NCI-H2107 treated with DMSO at 0.1 percent for 48 hours (cell line): ENCODE measurements at regions not wholly inside any gene's neighbourhood (a gene's known extent, or its start where the extent isn't known, plus 50 kb on each side); places are given as distances from the start of the nearest gene placed in this dataset.
"Not testable (repeated sequence)": the region's sequence is repeated elsewhere in the genome, so short reads cannot be mapped to it uniquely, and the experiment has no call there.

ENCODE experiments used
- DNase-seq: peaks from one replicate; lab custom pipeline; 2025; ENCODE audit not compliant: unreplicated experiment; lab: John Stamatoyannopoulos, UW

DNA sequence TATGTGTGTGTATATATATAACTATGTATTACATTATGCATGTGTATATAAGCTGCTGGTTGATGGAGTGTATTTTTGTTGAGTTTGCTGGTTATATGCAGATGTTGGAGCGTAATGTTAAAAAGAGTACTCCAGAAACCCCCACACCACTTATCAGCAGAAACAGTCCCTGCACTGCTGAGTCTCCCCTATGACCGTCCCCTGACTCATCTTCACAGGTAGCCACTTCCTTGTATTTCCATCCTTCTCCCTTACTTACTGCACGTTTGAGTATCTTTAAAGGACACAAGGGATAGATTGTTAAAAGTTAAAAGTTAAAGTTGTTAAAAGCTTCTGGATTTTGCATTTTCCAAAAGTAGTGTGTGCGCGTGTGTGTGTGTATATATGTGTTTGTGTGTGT, 853.9 kb upstream of the EEF2KMT start:
- no peak for DNase-seq

DNA sequence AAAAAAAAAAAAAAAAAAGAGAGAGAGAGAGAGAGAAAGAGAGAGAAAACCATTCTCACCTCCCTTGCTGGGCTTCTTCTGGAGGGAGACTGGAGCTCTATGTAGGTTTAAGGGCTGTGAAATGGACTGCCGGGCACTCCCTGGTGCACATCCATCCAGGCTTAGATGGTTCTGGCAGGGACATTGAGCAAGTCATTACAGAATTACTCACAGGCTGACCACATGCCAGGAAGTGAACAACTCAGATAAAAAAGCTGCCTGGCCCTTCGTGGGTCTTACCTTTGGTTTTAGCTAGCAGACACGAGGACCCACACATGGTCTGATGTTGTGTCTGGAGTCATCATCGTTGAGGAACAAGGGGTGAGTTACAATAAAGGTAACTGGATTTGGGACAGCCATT, 847.4 kb upstream of the EEF2KMT start:
- DNase-seq, result no peak

DNA sequence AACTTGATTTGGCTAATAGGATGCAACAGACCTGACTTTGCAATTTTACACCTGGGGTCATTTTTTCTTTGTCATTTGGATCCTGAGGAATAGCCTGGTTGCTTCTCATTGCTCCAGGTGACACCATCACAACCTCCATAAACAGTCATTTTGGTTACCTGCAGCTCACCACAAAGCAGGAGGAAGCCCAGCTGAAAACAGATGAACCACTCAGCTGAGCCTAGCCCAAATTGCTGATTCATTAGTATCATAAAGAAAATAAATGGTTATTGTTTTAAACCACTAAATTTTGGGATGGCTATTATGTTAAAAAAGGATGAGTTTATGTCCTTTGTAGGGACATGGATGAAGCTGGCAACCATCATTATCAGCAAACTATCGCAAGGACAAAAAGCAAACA, 841.0 kb upstream of the EEF2KMT start:
- DNase-seq, result no peak

DNA sequence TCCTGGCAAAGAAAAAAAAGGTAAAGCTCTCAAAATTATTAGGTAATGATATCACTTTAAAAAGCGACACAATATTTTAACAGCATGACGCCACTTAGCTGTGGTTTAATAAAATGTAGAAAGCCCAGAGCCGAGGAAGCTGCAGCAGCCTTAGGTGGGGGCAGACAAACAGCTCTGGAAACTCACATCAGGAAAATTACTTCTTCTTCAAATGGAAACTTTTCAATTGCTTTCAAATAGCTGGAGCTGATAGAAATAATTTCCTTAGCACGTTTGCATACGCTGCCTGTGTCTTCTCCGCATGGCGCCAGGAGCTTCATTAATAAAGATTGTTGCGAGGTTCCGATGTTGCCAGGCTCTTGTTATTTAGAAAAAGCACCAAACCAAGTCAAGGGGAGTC, 835.3 kb upstream of the EEF2KMT start:
- no peak for DNase-seq

DNA sequence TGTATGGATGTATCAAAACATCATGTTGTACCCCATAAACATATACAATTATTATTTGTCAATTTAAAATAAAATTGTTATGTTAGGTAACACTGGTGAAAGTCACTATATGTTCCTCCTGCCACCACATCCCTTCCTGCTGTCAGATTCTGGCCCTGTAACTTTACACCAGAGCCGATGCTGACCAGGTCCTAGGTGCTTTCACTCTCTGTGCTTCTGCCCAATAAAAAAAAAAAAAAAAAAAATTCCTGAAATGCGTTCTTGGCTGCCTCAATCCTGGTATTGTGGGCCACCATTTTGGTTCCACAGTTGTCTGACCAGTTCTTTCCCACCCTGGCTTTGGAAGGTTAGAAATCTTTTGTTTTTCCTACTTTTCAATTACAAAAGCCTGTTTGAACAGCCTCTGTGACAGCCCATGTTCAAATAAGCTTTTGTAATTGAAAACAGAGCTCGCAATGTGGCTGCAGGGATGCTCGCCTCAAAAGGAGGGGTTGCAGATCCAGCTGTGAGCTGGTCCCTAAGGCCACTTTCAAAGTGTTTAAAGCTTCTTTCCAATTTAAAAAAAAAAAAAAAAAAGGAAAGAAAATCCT, 831.0 kb upstream of the EEF2KMT start:
- no peak for DNase-seq

DNA sequence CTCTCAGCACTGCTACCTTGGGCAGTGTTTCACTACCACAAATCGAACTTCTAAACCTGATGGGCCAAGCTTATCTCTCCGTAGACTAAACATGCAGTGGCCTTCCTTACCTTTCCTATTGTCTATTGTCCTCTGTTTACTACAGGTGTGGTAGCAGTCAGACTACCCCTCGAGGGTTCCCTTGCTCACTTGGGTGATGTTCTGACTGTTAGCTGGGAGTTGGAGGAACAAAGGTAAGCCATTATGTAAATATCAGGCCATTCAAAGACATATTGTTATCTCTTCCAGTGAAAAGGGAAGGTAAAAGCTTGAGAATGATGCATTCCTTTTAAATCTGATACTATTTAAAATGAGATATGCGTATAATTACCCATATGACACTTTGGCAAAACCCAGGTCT, 828.3 kb upstream of the EEF2KMT start:
- no peak for DNase-seq

DNA sequence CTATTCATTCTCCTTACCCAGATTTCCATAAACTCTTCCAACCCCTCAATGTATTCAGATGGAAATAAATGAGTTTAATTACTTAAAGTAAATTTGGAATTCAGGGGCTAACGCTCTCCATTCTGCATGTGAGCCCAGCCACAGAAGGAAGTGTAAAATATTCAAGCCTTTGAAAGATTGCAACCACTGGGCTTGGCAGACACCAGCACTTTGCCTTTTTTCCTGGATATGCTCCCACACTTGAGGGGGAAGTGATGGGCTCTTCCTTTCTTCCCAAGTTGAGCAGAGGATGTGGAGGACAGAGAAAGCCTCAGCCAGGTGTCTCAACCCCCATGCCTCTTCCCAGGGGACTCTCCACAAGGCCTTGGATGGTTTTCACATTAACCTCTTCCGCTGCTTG, 825.1 kb upstream of the EEF2KMT start:
- no peak for DNase-seq

DNA sequence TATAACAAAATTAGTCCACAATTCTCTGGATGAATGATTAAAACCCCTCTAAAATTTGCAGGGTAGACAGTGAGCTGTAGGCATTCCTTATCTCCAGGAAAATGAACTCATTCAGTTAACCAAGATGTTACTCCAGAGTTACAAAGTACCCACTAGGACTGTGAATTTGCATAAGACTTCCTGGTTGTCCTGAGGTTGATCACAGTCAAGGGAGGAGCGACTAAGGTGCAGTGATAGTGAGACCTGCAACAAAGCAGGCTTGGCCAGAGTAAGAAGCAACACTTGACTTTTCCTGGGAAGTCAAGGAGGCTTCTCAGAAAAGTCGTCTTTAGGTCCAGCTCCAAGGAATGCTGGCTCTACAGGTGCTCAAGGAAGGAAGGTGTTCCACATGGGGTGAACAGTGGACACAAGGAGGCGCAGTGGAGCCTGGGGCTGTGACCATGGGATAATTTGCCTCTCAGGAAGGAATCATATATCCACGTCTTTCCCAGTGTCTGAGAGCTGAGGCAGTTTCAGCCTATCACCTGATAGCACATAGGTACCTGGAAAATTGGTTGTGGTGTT, 821.1 kb upstream of the EEF2KMT start:
- no peak for DNase-seq

DNA sequence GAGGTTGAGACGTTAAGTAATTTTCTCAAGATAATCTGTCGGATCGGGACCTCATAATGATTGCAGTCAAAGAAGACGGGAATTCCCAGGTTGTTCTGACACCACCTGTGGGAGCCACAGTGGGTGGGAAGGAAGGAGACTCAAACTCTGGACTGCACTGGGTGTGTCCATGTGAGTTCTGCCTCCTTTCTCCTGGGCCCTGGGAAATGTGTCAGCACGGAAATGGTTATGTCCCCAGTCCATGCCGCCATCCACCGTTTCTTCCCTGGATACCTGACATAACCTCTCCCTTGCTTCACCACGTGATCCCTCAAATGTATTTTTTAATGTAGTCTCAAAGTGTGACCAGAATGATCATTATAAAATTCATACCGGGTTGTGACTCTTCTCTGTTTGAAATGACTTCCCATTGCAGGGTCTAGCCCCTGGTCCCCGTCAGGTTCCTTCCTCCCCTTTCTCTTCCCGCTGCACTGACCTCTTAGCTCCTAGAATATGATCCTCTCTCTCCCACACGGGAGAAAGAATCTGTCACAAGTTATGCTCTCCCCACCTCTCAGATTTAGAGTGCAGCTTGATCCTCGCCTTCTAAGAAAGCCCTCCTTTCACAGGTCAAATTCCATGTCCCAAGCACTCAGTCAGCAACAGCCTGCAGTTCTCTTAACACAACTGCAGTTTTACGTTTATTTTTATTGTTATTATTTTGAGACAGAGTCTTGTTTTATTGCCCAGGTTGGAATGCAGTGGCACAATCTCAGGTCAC, 820.0 kb upstream of the EEF2KMT start:
- DNase-seq, result no peak

DNA sequence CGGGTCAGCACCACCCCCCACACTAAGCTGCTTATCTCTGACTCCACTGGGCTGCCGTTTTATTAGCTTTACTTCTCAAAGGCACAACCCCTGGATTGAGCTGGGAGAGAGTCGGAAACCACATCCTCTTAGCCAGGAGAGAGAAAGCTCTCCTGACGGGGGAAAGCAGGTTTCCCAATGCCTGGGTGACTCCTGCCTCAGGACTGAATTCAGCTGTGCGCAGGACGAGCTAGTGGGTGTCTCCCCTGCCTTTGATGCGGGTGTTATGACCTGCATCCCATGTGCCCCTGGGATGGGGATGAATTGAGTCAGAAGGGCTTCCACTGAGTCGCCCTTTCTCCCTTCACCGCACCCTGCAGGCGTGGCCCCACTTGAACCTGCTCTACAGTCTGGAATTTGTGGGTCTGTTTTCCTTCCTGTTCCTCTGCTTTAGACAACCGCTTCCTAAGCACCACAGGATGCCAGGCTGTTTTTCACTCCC, 819.2 kb upstream of the EEF2KMT start:
- no peak for DNase-seq

DNA sequence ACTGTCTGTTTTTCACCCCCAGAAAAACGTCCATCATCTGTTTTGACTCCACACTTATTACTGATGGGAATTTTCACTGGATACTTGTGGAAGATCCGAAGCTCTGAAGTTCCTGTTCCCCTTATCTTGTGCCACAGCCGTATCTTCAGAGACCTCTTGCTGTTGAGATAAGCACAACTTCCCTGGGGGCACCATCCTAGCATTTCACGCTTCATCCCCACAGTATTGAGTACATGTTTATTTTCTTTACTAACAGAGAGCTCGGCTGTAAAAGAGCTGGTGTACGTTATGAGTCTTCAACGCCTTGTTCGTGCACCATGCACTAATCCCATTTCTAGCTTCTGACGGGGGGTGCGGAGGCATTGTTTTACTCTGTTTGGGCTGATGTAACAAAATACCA, 813.6 kb upstream of the EEF2KMT start:
- no peak for DNase-seq

DNA sequence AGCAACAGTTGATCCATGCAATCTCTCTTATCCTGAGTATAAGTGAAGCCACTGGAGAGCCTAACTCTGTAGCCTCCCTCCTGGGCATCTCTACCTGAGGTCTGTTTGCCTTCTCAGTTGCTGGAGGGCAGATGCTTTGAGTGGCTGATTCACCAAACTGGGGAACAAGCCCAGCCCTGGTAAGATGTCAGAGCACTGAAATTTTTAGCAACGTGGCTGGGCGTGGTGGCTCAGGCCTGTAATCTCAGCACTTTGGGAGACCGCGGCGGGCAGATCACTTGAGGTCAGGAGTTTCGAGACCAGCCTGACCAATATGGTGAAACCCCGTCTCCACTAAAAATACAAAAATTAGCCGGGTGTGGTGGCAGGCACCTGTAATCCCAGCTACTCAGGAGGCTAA, 812.0 kb upstream of the EEF2KMT start:
- not testable (repeated sequence) for DNase-seq

DNA sequence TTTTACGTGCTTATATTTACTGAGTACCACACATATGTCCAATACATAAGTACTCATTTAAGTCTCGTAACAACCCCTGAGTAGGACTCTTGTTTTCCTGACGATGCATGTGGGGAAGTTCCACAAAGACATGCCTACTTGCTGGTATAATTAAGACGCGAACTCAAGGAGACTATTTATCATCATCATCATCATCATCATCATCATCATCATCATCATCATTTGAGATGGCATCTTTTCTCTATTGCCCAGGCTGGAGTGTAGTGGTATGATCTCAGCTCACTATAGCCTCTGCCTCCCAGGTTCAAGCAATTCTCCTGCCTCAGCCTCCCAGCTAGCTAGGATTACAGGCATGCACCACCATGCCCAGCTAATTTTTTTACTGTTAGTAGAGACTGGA, 809.9 kb upstream of the EEF2KMT start:
- DNase-seq, result no peak

DNA sequence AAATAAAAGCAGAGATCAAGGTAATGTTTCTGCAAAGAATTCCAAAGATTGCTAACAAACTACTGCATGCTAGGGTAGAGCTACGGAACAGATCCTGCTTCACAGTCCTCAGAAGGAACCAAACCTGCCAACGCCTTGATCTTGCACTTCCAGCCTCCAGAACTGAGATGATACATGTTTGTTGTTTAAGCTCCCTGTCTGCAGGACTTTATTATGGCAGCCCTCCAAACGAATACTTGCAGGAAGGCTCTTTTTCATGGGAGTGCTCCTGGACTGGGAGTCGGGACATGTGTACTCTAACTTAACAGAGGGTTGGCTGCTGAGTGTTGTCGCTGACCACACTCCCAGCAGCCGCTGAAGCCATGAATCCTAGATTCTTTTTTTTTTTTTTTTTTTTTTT, 808.8 kb upstream of the EEF2KMT start:
- DNase-seq, result no peak

DNA sequence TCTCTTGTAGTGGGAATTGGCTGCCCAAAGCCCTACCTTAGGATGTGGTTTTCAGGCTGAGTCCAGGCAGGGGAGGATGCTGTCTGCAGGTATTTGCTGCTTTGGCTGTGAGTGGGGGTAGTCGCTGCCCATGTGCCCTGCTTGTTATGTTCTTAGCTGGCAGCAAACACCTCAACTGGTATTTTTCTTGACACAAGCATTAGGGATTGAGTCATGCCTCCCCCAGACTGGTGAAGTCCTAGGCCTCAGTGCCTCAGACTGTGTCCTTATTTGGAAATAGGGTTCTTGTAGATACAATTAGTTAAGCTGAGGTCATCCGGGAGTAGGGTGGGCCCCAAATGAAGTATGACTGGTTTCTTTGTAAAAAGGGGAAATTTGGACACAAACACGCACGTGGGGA, 808.3 kb upstream of the EEF2KMT start:
- no peak for DNase-seq

DNA sequence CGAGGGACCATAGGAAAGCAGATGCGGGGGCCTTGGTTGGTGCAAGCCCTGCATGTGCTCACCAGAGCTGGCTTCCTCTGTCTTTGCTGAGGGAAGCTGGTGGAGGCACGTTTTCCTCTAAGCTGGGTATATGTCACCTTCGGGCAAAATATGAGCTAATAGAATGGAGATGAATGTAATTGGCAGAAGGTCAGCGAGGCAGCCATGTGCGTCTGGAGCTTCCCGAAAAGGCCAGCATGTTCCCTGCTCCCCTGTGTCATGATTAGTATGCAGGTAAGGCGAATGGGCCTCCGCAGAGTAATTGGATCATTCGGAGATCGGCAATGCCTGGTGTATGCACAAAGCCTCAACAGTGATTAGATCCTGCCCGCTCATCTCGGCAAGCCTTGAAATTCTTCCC, 806.2 kb upstream of the EEF2KMT start:
- DNase-seq, result no peak

DNA sequence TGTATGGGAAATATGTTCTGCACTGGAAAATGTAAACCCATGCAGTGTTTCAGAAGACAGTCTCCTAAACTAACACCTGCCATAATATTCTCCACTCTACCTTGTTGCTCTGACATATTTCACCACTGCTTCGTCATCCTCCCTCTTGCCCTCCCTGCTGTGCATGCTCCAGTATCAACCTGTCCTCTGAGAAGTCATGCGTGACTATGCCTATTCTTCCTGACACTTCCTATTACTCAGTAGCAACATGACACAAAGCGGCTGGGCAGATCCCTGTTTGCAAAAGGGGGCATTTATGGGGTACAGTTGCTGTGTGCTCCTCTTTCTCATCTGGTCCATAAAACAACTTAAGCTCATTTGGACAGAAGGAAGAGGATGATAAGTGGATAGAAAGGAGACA, 805.6 kb upstream of the EEF2KMT start:
- no peak for DNase-seq

DNA sequence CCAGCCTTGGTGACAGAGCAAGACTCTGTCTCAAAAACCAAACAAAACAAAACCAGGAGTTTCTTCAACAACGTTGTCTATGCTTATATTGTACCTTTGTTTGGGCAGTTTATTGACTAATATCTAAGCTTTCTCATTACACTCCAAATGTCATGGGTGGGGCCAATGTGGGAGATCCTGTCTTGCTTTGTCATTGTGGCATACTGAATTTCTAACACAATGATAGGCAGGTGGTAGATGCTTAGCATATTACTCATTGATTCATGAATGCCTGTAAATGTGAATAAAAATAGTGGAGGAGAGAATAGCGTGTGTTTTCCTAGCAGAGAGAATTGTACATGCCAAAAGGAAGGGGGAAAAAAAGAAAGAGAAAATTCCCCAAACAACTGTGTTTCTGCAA, 802.5 kb upstream of the EEF2KMT start:
- no peak for DNase-seq

DNA sequence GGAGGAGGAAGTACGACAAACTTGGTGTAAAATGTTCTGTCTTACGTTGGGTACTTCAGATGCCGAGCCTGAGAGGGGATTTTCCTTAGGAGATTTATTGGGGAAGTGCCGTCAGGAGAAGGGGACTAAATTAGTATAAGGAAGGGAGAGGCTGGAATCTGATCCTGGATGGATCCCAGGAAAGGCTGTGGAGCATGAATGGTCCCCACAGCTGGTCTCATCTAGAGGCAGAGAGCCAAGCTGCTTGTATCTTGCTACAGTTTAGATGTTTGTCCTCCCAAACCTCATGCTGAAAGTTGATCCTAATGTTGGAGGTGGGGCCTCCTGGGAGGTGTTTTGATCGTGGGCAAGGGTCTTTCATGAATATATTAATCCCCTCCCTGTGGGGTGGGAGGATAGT, 798.4 kb upstream of the EEF2KMT start:
- DNase-seq, result no peak

DNA sequence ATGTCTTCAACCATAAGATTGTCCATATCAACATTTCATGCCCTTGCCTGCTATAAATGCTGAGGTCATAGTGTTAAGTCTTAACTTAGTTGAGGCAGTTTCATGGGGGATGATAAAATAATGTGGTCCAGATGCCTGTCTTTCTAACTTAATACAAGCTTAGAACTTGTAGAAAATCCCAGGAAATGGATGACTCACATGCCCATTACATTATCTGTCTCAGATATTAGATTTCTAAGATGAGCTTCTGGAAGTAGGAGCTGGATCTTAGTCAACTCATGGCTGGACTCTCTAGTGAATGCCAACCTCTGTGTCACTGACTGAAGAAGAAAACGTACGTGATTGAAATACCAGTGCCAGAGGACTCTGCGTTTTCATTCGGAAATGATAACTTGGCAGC, 797.5 kb upstream of the EEF2KMT start:
- no peak for DNase-seq

DNA sequence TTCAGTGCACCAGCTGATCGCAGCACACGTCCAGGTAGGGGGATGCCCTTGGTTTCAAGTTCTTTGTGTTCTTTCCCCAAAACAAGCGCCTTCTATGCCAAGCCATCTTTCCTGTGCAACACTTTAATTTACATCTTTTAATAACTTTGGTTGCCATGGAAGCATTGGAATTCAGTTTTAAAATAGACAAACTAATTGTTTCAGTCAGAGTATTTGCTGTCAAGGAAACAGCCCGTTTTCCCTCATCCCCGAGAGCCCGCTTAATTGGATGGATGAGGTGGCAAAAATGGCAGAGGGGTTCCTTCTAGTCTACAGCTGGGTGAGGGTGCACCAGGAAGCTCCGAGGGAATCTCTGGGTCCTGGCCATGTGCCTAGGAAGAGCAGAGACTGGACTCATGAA, 793.7 kb upstream of the EEF2KMT start:
- DNase-seq, result no peak

DNA sequence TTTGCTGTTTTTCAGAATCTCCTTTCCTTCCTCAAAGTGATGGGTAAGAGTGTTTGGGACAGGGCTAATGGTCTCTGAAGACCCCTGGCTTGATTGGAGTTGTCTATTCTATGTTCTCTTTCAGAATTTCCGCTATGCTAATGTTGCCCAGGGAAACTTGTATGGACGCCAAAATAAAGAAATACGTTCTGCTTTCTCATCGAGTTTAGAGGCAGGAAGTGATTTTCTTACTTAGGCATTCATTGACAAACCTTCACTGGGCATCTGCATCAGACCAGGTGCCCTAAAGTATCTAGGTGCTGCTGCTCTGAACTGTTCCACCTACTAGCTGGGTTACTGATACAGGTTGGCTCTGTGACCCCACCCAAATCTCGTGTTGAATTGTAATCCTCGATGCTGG, 787.9 kb upstream of the EEF2KMT start:
- DNase-seq, result no peak

DNA sequence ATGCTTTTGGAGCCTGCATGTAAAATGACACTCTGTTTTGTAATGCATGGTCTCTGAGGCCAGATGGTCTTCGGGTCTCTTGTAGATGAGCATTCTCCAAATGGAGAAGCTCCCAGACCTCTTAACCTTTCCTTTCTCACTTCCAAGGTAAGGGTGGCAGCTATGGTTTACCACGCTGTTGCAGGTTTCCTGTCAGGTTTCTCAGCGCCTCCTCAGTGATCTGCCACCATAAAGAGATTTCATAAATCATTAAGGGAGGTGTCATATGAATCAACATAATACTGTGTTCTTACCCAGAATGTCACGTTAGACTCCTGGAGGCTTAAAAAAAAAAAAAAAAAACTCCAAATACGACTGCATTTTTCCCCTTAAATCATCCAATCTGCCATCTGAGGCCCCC, 787.4 kb upstream of the EEF2KMT start:
- DNase-seq, result no peak
